ENCODE measurements at regions not wholly inside any gene's neighbourhood (a gene's known extent, or its start where the extent isn't known, plus 50 kb on each side); places are given as distances from the start of the nearest gene placed in this dataset.

DNA sequence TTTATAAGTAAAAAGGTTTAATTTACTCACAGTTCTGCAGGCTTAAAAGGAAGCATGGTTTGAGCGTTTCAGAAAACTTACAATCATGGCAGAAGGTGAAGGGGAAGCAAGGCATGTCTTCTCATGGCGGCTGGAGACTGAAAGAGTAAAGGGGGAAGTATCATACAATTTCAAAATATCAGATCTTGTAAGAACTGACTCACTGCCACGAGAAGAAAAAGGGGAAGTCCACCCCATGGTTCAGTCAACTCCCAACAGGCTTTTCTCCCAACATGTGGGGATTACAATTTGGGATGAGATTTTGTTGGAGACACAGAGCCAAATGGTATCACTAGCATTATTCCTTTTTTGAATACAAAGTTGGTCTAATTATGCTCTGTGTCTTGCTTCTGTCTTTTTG, 627.9 kb upstream of the ST8SIA4 start:
- no peak for TF ChIP-seq CTCF (IDR thresholded peaks at IDR 0.05; ENCODE audit: low read depth, low read length)
- TF ChIP-seq POLR2A (IDR thresholded peaks at IDR 0.05; ENCODE audit: extremely low read depth, insufficient read length), result no peak
- peak; percentile 18; the same call in 1 of the 2 replicates for TF ChIP-seq MAX (IDR thresholded peaks at IDR 0.05; ENCODE audit: low read depth, low read length)
